Adrenal gland (tissue), 5 donors: ENCODE measurements at regions not wholly inside any gene's neighbourhood (a gene's known extent, or its start where the extent isn't known, plus 50 kb on each side); places are given as distances from the start of the nearest gene placed in this dataset.

Experiments
- POLR2A ChIP-seq, 2 donors: fragments of 450-650 bp; IDR thresholded peaks; one replicate each; pipeline ENCODE4 v1.6.1; 2017; ENCODE audit warnings: antibody characterized with exemption in 2 of 2, mild to moderate bottlenecking in 2 of 2, moderate library complexity in 1 of 2
- TF ChIP-seq, protein P1 (sequence below), 6 experiments: fragments of 450-650 bp in 4 of 6; fragments of 200-600 bp in 2 of 6; sonication (generic) in 1 of 6; IDR thresholded peaks; 1 replicate in 5 of 6; 2 replicates in 1 of 6; pipeline versions ENCODE4 v1.5.1 to v1.8.0; 2016 to 2021; ENCODE audit warnings: antibody characterized with exemption in 6 of 6, mild to moderate bottlenecking in 2 of 6, moderate library complexity in 1 of 6
- donor health status: DM: no; HTN: no; CAD: no.

DNA sequence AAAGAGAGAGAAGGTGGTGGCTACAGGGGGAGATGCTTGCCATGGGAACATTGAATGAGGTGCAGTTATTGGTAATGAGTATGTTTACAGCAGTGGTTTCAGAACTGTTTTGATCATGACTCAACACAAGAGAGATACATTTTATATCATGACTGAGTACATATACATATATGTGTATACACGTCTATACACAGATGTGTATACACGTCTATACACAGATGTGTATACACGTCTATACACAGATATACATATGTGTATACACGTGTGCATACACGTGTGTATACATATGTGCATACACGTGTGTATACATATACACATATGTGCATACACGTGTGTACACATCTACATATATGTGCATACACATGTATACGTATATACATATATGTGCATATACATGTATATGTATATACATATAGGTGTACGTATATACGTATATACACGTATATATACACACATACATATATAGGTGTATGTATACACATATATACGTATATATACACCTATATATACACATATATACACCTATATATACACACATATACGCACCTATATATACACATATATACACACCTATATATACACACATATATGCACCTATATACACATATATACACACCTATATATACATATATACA is 518.5 kb downstream of the TSN start:
- TF ChIP-seq, protein P1, sequence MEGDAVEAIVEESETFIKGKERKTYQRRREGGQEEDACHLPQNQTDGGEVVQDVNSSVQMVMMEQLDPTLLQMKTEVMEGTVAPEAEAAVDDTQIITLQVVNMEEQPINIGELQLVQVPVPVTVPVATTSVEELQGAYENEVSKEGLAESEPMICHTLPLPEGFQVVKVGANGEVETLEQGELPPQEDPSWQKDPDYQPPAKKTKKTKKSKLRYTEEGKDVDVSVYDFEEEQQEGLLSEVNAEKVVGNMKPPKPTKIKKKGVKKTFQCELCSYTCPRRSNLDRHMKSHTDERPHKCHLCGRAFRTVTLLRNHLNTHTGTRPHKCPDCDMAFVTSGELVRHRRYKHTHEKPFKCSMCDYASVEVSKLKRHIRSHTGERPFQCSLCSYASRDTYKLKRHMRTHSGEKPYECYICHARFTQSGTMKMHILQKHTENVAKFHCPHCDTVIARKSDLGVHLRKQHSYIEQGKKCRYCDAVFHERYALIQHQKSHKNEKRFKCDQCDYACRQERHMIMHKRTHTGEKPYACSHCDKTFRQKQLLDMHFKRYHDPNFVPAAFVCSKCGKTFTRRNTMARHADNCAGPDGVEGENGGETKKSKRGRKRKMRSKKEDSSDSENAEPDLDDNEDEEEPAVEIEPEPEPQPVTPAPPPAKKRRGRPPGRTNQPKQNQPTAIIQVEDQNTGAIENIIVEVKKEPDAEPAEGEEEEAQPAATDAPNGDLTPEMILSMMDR (IDR thresholded peaks at IDR 0.05), result no peak
- TF ChIP-seq POLR2A (IDR thresholded peaks at IDR 0.05), result no peak
